Lung (tissue), 11 donors: ENCODE measurements at regions not wholly inside any gene's neighbourhood (a gene's known extent, or its start where the extent isn't known, plus 50 kb on each side); places are given as distances from the start of the nearest gene placed in this dataset.

Experiments
- ATAC-seq: fragments of 200-7000 bp; cut with Tn5 transposase; one replicate; pipeline ENCODE4 v1.9.1; 2020; ENCODE audit warnings: moderate number of reproducible peaks; ENCODE audit not compliant: insufficient read depth, low FRiP score
- DNase-seq, 3 donors: peaks; one replicate each; pipeline ENCODE4 v3.0.0-alpha.2; 2013 to 2017
- H3K27ac ChIP-seq, 2 donors: one replicate each; pipeline ENCODE4 v1.5.1; 2013; ENCODE audit warnings: mild to moderate bottlenecking in 2 of 2, moderate library complexity in 2 of 2, control low read depth in 1 of 2, inconsistent platforms in 1 of 2, low read depth in 1 of 2, low read length in 1 of 2
- H3K27me3 ChIP-seq, 3 donors: one replicate each; pipeline ENCODE4 v1.5.1; 2013; ENCODE audit warnings: low read length in 2 of 3; ENCODE audit not compliant: control insufficient read depth in 3 of 3, insufficient read depth in 3 of 3
- H3K36me3 ChIP-seq, 4 donors: one replicate each; pipeline ENCODE4 v1.5.1; 2013; ENCODE audit warnings: low read length in 4 of 4, mild to moderate bottlenecking in 1 of 4, moderate library complexity in 1 of 4; ENCODE audit not compliant: control insufficient read depth in 4 of 4, insufficient read depth in 4 of 4
- H3K4me1 ChIP-seq, 5 donors: one replicate each; pipeline ENCODE4 v1.5.1; 2013; ENCODE audit warnings: low read length in 5 of 5, mild to moderate bottlenecking in 2 of 5, moderate library complexity in 1 of 5; ENCODE audit not compliant: control insufficient read depth in 5 of 5, insufficient read depth in 5 of 5
- H3K4me3 ChIP-seq: one replicate; pipeline ENCODE4 v1.5.1; 2013; ENCODE audit warnings: mild to moderate bottlenecking, control low read depth, moderate library complexity
- H3K9ac ChIP-seq, 2 donors: one replicate each; pipeline ENCODE4 v1.5.1; 2013; ENCODE audit warnings: low read length in 2 of 2, control low read depth in 1 of 2; ENCODE audit not compliant: insufficient read depth in 1 of 2
- H3K9me3 ChIP-seq, 4 donors: one replicate each; pipeline ENCODE4 v1.5.1; 2013; ENCODE audit warnings: low read length in 3 of 4, mild to moderate bottlenecking in 1 of 4, moderate library complexity in 1 of 4; ENCODE audit not compliant: control insufficient read depth in 4 of 4, insufficient read depth in 3 of 4
- CTCF ChIP-seq: IDR thresholded peaks from 2 replicates; pipeline ENCODE4 v1.5.1; 2012; ENCODE audit warnings: mild to moderate bottlenecking; ENCODE audit errors: control extremely low read depth, extremely low read depth
- WGBS, 2 donors: extraction: QIAGEN DNeasy Blood & Tissue Kit; methylation state at CpG; one replicate each; pipeline ENCODE4 v1.1.7; 2013; 5-methylcytosine and 5-hydroxymethylcytosine counted together
- donor health status: control.
- donor health status: control.
- donor health status: Bipolar disorder and iron deficiency.
- donor health status: healthy.
- donor health status: DM: yes; HTN: yes; CAD: no.

DNA sequence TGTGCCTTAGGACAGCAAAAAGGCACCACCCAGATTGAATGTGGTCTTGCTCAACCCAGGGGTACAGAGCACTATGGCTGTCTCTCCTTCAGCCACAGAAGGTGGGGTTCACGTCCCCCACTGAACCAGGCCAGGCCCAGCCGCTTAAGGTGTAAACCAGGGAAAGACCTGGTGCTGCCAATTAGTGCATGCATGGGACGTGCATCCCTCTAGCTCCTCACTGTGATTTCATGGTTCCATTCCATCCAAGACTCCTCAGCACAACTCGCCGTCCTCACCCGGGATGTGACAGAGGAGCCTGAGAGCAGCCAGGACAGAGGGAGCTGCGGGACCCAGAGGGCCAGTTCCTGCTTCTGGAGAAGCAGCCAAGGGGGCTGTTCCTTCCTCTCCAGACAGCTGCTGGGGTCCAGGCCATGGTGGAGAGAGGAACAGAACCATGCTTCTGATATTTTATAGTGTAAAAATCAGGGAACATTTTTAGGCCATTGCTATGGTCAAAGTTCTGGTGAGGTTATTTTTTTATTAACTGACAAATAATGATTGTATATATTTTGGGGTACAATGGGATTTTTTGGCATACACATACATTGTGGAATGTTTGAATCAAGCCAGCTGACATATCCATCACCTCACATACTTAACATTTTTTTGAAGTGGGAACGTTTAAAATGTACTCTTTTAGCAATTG lies 492.2 kb upstream of the B3GAT1 start:
- ATAC-seq (no peak), DNase-seq (peak; percentile 74 to 84 (median 79))
- TF ChIP-seq CTCF = no peak
- Histone ChIP-seq H3K9ac (no peak overlapping the region), H3K36me3 (no peaks in the 10 kb centered on the region), H3K9me3 (peaks cover 0 to 7% (median 0%) of the 10 kb centered on the region in 4 donors), H3K4me1 (peaks cover 0 to 25% (median 5%) of the 10 kb centered on the region in 5 donors), H3K27me3 (peaks cover 0 to 6% (median 0%) of the 10 kb centered on the region in 3 donors), H3K27ac (no peak overlapping the region), H3K4me3 (no peak overlapping the region)
- WGBS, 2 donors = 67 to 71% methylated on average over 8 of the region's 8 CpGs

- ATAC-seq = no peak
- Histone ChIP-seq H3K9me3 (peaks cover 0 to 3% (median 0%) of the 10 kb centered on the region in 4 donors), H3K9ac (no peak overlapping the region), H3K27ac (no peak overlapping the region), H3K36me3 (no peaks in the 10 kb centered on the region), H3K27me3 (peaks cover 0 to 6% (median 0%) of the 10 kb centered on the region in 3 donors), H3K4me3 (no peak overlapping the region), H3K4me1 (peaks cover 0 to 25% (median 5%) of the 10 kb centered on the region in 5 donors)
- TF ChIP-seq CTCF = no peak
- DNase-seq = peak in 1 of 3 donors; percentile 21
- 80 to 84% methylated on average over 9 of the region's 9 CpGs for WGBS, 2 donors
Observed at GRCh38 chr11:134901955-134902918, 490.2 kb upstream of the B3GAT1 start.

- WGBS, 2 donors = 62 to 67% methylated on average over 7 of the region's 7 CpGs
- no peak for ATAC-seq
- peaks cover 0 to 25% (median 5%) of the 10 kb centered on the region in 5 donors for H3K4me1 ChIP-seq
- no peak for DNase-seq
- H3K27me3 ChIP-seq = peaks cover 0 to 2% (median 0%) of the 10 kb centered on the region in 3 donors
- H3K9me3 ChIP-seq = peaks cover 0 to 3% (median 0%) of the 10 kb centered on the region in 4 donors
- H3K4me3 ChIP-seq = no peak overlapping the region
- no peak overlapping the region for H3K9ac ChIP-seq
- no peak for TF ChIP-seq CTCF
- no peaks in the 10 kb centered on the region for H3K36me3 ChIP-seq
- H3K27ac ChIP-seq = no peak overlapping the region
Observed at GRCh38 chr11:134901542-134901941, 489.5 kb upstream of the B3GAT1 start.
